GM23338 (cell line): ENCODE measurements at regions not wholly inside any gene's neighbourhood (a gene's known extent, or its start where the extent isn't known, plus 50 kb on each side); places are given as distances from the start of the nearest gene placed in this dataset.

ENCODE experiments used
- ATAC-seq: fragments of 200-7000 bp; cut with Tn5 transposase; 3 replicates; pipeline ENCODE4 v1.9.1; 2020
- DNase-seq: peaks from one replicate; pipeline ENCODE4 v3.0.0-alpha.2; 2015; ENCODE audit warnings: low spot score
- H2AFZ ChIP-seq: fragments of 200-600 bp; sonication (generic); 2 replicates; pipeline ENCODE4 v1.8.0; 2016; ENCODE audit warnings: antibody characterized with exemption, mild to moderate bottlenecking, moderate library complexity
- H3F3A ChIP-seq: fragments of 200-600 bp; sonication (generic); replicated peaks from 2 replicates; pipeline ENCODE4 v1.8.0; 2017; ENCODE audit warnings: antibody characterized with exemption, mixed run types, low read depth
- H3K27ac ChIP-seq: fragments of 200-600 bp; sonication (generic); 2 replicates; pipeline ENCODE4 v1.6.1; 2016; ENCODE audit warnings: low read depth
- H3K27me3 ChIP-seq: fragments of 200-600 bp; sonication (generic); 2 replicates; pipeline ENCODE4 v1.8.0; 2016; ENCODE audit warnings: mild to moderate bottlenecking, mixed run types, moderate library complexity; ENCODE audit not compliant: insufficient read depth
- H3K36me3 ChIP-seq: fragments of 200-600 bp; sonication (generic); 2 replicates; pipeline ENCODE4 v1.8.0; 2016; ENCODE audit warnings: mild to moderate bottlenecking; ENCODE audit not compliant: insufficient read depth
- H3K4me1 ChIP-seq: fragments of 200-600 bp; sonication (generic); 2 replicates; pipeline ENCODE4 v1.8.0; 2016; ENCODE audit warnings: mild to moderate bottlenecking, moderate library complexity; ENCODE audit not compliant: insufficient read depth
- H3K4me2 ChIP-seq: fragments of 200-600 bp; sonication (generic); 2 replicates; pipeline ENCODE4 v1.7.1; 2017; ENCODE audit warnings: mixed run types
- H3K4me3 ChIP-seq: fragments of 200-600 bp; sonication (generic); 2 replicates; pipeline ENCODE4 v1.6.1; 2016; ENCODE audit warnings: mixed run types
- H3K79me2 ChIP-seq: fragments of 200-600 bp; sonication (generic); replicated peaks from 2 replicates; pipeline ENCODE4 v1.8.0; 2017; ENCODE audit warnings: mild to moderate bottlenecking; ENCODE audit not compliant: insufficient read depth
- H3K9me2 ChIP-seq: fragments of 200-600 bp; sonication (generic); 2 replicates; pipeline ENCODE4 v1.8.0; 2017; ENCODE audit not compliant: insufficient read depth
- H4K20me1 ChIP-seq: fragments of 200-600 bp; sonication (generic); replicated peaks from 2 replicates; pipeline ENCODE4 v1.8.0; 2017; ENCODE audit warnings: mild to moderate bottlenecking; ENCODE audit not compliant: insufficient read depth
- H3K27ac Mint-ChIP-seq: 2 replicates; pipeline ENCODE4 v1.8.0; 2020; ENCODE audit warnings: inconsistent platforms, mild to moderate bottlenecking, moderate library complexity, mixed read lengths
- H3K27me3 Mint-ChIP-seq: 3 replicates; pipeline ENCODE4 v1.8.0; 2022; ENCODE audit warnings: low read depth, mild to moderate bottlenecking, moderate library complexity, mixed read lengths, inconsistent platforms; ENCODE audit not compliant: insufficient read depth, poor library complexity
- H3K36me3 Mint-ChIP-seq: 3 replicates; pipeline ENCODE4 v1.8.0; 2021; ENCODE audit warnings: low read depth, mild to moderate bottlenecking, inconsistent platforms, moderate library complexity, mixed read lengths
- H3K4me1 Mint-ChIP-seq: 3 replicates; pipeline ENCODE4 v1.8.0; 2020; ENCODE audit warnings: mild to moderate bottlenecking, inconsistent platforms, mixed read lengths
- H3K4me3 Mint-ChIP-seq: 3 replicates; pipeline ENCODE4 v1.8.0; 2021; ENCODE audit warnings: moderate library complexity, mild to moderate bottlenecking, inconsistent platforms, mixed read lengths
- H3K9me3 Mint-ChIP-seq: 3 replicates; pipeline ENCODE4 v1.8.0; 2020; ENCODE audit warnings: moderate library complexity, mild to moderate bottlenecking, inconsistent platforms, mixed read lengths
- CREB1 ChIP-seq: fragments of 250-450 bp; sonication (Bioruptor Pico); IDR thresholded peaks from 2 replicates; pipeline ENCODE4 v1.5.0; 2020; ENCODE audit warnings: low read depth, mild to moderate bottlenecking, moderate library complexity
- EZH2 ChIP-seq: fragments of 200-600 bp; sonication (generic); IDR thresholded peaks from one replicate; pipeline ENCODE4 v1.8.0; 2017; ENCODE audit warnings: antibody characterized with exemption, mild to moderate bottlenecking, low read depth; ENCODE audit not compliant: unreplicated experiment
- EZH2phosphoT487 ChIP-seq: fragments of 200-600 bp; sonication (generic); IDR thresholded peaks from one replicate; pipeline ENCODE4 v1.8.1; 2018; ENCODE audit warnings: antibody characterized with exemption; ENCODE audit not compliant: unreplicated experiment
- JUNB ChIP-seq: IDR thresholded peaks from one replicate; pipeline ENCODE4 v1.6.1; 2016; ENCODE audit warnings: antibody characterized with exemption; ENCODE audit not compliant: unreplicated experiment
- NANOG ChIP-seq: IDR thresholded peaks from 2 replicates; pipeline ENCODE4 v1.6.1; 2016; ENCODE audit warnings: antibody characterized with exemption, borderline replicate concordance
- POLR2AphosphoS5 ChIP-seq: IDR thresholded peaks from 2 replicates; pipeline ENCODE4 v1.6.1; 2016; ENCODE audit warnings: antibody characterized with exemption, low read depth
- STAT1 ChIP-seq: IDR thresholded peaks from one replicate; pipeline ENCODE4 v1.6.1; 2016; ENCODE audit warnings: antibody characterized with exemption; ENCODE audit not compliant: unreplicated experiment
- ZNF114 ChIP-seq: fragments of 250-450 bp; sonication (Bioruptor Pico); IDR thresholded peaks from 2 replicates; pipeline ENCODE4 v1.5.0; 2020; ENCODE audit warnings: mild to moderate bottlenecking, moderate library complexity
- TF ChIP-seq, protein P1 (sequence below): IDR thresholded peaks from one replicate; pipeline ENCODE4 v1.6.1; 2018; ENCODE audit warnings: antibody characterized with exemption; ENCODE audit not compliant: unreplicated experiment
- TF ChIP-seq, protein P2 (sequence below), 2 experiments: fragments of 200-600 bp in 1 of 2; sonication (generic) in 1 of 2; conservative IDR thresholded peaks; 2 replicates each; pipeline versions ENCODE4 v1.5.1 to v1.6.1; 2016 to 2017; ENCODE audit warnings: antibody characterized with exemption in 2 of 2, low read depth in 2 of 2, mild to moderate bottlenecking in 2 of 2, moderate library complexity in 1 of 2
- TF ChIP-seq, protein P3 (sequence below): fragments of 250-450 bp; sonication (Bioruptor Pico); IDR thresholded peaks from 2 replicates; pipeline ENCODE4 v1.5.0; 2020; ENCODE audit warnings: mild to moderate bottlenecking, moderate library complexity
- TF ChIP-seq, protein P4 (sequence below): IDR thresholded peaks from 2 replicates; pipeline ENCODE4 v1.6.1; 2016; ENCODE audit warnings: antibody characterized with exemption

DNA sequence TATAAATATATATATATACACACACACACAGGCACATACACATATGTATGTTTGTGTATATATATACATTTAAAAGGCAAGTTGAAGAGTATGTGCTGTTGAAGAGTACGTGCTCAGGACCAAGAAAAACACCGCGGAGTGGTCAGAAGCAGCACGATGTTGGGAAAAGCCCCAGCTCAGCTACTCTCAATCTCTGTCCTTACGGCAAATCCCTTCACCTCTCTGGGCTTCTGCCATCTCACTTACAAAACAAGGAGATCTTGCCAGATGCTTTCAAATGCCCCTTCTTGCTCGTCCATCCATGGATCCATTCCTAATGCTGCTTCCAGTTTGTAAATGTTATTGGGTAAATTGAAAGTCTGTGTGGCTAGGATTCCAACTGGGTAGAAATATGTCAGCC, 333.9 kb downstream of the BCL11A start:
- no peaks in the 10 kb centered on the region for H3K36me3 ChIP-seq
- H3K27me3 ChIP-seq: no peaks in the 10 kb centered on the region
- H3K79me2 ChIP-seq: no peaks in the 10 kb centered on the region
- no peaks in the 10 kb centered on the region for H3K9me3 Mint-ChIP-seq
- H3K4me1 Mint-ChIP-seq: peaks cover 20% of the 10 kb centered on the region
- no peak overlapping the region for H3K4me2 ChIP-seq
- no peaks in the 10 kb centered on the region for H3K36me3 Mint-ChIP-seq
- DNase-seq: no peak
- no peak overlapping the region for H3K27ac Mint-ChIP-seq
- H3K27ac ChIP-seq: no peak overlapping the region
- H3K4me3 ChIP-seq: no peak overlapping the region
- no peaks in the 10 kb centered on the region for H3F3A ChIP-seq
- no peak overlapping the region for H2AFZ ChIP-seq
- no peak overlapping the region for H3K4me3 Mint-ChIP-seq
- H3K9me2 ChIP-seq: no peaks in the 10 kb centered on the region
- H3K4me1 ChIP-seq: peaks cover 4% of the 10 kb centered on the region; the same call in 1 of the 2 replicates
- no peak for ATAC-seq
- TF ChIP-seq ZNF114 (CRISPR knock-in tag) (no peak), EZH2phosphoT487 (no peak), NANOG (no peak), EZH2 (no peak), STAT1 (no peak), CREB1 (CRISPR knock-in tag) (no peak), JUNB (no peak), POLR2AphosphoS5 (no peak)
- TF ChIP-seq, protein P1, sequence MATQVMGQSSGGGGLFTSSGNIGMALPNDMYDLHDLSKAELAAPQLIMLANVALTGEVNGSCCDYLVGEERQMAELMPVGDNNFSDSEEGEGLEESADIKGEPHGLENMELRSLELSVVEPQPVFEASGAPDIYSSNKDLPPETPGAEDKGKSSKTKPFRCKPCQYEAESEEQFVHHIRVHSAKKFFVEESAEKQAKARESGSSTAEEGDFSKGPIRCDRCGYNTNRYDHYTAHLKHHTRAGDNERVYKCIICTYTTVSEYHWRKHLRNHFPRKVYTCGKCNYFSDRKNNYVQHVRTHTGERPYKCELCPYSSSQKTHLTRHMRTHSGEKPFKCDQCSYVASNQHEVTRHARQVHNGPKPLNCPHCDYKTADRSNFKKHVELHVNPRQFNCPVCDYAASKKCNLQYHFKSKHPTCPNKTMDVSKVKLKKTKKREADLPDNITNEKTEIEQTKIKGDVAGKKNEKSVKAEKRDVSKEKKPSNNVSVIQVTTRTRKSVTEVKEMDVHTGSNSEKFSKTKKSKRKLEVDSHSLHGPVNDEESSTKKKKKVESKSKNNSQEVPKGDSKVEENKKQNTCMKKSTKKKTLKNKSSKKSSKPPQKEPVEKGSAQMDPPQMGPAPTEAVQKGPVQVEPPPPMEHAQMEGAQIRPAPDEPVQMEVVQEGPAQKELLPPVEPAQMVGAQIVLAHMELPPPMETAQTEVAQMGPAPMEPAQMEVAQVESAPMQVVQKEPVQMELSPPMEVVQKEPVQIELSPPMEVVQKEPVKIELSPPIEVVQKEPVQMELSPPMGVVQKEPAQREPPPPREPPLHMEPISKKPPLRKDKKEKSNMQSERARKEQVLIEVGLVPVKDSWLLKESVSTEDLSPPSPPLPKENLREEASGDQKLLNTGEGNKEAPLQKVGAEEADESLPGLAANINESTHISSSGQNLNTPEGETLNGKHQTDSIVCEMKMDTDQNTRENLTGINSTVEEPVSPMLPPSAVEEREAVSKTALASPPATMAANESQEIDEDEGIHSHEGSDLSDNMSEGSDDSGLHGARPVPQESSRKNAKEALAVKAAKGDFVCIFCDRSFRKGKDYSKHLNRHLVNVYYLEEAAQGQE: no peak
- TF ChIP-seq, protein P2, sequence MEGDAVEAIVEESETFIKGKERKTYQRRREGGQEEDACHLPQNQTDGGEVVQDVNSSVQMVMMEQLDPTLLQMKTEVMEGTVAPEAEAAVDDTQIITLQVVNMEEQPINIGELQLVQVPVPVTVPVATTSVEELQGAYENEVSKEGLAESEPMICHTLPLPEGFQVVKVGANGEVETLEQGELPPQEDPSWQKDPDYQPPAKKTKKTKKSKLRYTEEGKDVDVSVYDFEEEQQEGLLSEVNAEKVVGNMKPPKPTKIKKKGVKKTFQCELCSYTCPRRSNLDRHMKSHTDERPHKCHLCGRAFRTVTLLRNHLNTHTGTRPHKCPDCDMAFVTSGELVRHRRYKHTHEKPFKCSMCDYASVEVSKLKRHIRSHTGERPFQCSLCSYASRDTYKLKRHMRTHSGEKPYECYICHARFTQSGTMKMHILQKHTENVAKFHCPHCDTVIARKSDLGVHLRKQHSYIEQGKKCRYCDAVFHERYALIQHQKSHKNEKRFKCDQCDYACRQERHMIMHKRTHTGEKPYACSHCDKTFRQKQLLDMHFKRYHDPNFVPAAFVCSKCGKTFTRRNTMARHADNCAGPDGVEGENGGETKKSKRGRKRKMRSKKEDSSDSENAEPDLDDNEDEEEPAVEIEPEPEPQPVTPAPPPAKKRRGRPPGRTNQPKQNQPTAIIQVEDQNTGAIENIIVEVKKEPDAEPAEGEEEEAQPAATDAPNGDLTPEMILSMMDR (conservative IDR thresholded peaks at IDR 0.05; ENCODE audit: low read depth in 2 of 2): no peak
- TF ChIP-seq, protein P3, sequence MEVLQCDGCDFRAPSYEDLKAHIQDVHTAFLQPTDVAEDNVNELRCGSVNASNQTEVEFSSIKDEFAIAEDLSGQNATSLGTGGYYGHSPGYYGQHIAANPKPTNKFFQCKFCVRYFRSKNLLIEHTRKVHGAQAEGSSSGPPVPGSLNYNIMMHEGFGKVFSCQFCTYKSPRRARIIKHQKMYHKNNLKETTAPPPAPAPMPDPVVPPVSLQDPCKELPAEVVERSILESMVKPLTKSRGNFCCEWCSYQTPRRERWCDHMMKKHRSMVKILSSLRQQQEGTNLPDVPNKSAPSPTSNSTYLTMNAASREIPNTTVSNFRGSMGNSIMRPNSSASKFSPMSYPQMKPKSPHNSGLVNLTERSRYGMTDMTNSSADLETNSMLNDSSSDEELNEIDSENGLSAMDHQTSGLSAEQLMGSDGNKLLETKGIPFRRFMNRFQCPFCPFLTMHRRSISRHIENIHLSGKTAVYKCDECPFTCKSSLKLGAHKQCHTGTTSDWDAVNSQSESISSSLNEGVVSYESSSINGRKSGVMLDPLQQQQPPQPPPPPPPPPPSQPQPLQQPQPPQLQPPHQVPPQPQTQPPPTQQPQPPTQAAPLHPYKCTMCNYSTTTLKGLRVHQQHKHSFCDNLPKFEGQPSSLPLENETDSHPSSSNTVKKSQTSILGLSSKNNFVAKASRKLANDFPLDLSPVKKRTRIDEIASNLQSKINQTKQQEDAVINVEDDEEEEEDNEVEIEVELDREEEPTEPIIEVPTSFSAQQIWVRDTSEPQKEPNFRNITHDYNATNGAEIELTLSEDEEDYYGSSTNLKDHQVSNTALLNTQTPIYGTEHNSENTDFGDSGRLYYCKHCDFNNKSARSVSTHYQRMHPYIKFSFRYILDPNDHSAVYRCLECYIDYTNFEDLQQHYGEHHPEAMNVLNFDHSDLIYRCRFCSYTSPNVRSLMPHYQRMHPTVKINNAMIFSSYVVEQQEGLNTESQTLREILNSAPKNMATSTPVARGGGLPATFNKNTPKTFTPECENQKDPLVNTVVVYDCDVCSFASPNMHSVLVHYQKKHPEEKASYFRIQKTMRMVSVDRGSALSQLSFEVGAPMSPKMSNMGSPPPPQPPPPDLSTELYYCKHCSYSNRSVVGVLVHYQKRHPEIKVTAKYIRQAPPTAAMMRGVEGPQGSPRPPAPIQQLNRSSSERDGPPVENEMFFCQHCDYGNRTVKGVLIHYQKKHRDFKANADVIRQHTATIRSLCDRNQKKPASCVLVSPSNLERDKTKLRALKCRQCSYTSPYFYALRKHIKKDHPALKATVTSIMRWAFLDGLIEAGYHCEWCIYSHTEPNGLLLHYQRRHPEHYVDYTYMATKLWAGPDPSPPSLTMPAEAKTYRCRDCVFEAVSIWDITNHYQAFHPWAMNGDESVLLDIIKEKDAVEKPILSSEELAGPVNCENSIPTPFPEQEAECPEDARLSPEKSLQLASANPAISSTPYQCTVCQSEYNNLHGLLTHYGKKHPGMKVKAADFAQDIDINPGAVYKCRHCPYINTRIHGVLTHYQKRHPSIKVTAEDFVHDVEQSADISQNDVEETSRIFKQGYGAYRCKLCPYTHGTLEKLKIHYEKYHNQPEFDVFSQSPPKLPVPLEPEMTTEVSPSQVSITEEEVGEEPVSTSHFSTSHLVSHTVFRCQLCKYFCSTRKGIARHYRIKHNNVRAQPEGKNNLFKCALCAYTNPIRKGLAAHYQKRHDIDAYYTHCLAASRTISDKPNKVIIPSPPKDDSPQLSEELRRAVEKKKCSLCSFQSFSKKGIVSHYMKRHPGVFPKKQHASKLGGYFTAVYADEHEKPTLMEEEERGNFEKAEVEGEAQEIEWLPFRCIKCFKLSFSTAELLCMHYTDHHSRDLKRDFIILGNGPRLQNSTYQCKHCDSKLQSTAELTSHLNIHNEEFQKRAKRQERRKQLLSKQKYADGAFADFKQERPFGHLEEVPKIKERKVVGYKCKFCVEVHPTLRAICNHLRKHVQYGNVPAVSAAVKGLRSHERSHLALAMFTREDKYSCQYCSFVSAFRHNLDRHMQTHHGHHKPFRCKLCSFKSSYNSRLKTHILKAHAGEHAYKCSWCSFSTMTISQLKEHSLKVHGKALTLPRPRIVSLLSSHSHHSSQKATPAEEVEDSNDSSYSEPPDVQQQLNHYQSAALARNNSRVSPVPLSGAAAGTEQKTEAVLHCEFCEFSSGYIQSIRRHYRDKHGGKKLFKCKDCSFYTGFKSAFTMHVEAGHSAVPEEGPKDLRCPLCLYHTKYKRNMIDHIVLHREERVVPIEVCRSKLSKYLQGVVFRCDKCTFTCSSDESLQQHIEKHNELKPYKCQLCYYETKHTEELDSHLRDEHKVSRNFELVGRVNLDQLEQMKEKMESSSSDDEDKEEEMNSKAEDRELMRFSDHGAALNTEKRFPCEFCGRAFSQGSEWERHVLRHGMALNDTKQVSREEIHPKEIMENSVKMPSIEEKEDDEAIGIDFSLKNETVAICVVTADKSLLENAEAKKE (CRISPR knock-in tag): no peak
- TF ChIP-seq, protein P4, sequence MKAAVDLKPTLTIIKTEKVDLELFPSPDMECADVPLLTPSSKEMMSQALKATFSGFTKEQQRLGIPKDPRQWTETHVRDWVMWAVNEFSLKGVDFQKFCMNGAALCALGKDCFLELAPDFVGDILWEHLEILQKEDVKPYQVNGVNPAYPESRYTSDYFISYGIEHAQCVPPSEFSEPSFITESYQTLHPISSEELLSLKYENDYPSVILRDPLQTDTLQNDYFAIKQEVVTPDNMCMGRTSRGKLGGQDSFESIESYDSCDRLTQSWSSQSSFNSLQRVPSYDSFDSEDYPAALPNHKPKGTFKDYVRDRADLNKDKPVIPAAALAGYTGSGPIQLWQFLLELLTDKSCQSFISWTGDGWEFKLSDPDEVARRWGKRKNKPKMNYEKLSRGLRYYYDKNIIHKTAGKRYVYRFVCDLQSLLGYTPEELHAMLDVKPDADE: no peak
- no peaks in the 10 kb centered on the region for H4K20me1 ChIP-seq
- H3K27me3 Mint-ChIP-seq: no peaks in the 10 kb centered on the region
